NOMO-1 treated with DMSO at 0.1 percent for 48 hours (cell line): ENCODE measurements at regions not wholly inside any gene's neighbourhood (a gene's known extent, or its start where the extent isn't known, plus 50 kb on each side); places are given as distances from the start of the nearest gene placed in this dataset.

Source experiments
- DNase-seq: peaks from one replicate; lab custom pipeline; 2025; ENCODE audit not compliant: unreplicated experiment; lab: John Stamatoyannopoulos, UW

- no peak for DNase-seq
These were observed 251.4 kb downstream of the PRL start for GRCh38 chr6:22045261-22045912.

- no peak for DNase-seq
These were observed 247.8 kb downstream of the PRL start for GRCh38 chr6:22049002-22049401.

GRCh38 chr6:22053391-22053997 is 243.3 kb downstream of the PRL start:
- DNase-seq, result no peak

GRCh38 chr6:22056398-22056797 is 240.4 kb downstream of the PRL start:
- DNase-seq, result no peak

- DNase-seq, result no peak
These were observed 238.9 kb downstream of the PRL start for GRCh38 chr6:22057962-22058361.

- no peak for DNase-seq
These were observed 237.7 kb downstream of the PRL start for GRCh38 chr6:22059126-22059525.

GRCh38 chr6:22059946-22060345 is 236.9 kb downstream of the PRL start:
- no peak for DNase-seq

GRCh38 chr6:22062807-22063408 is 233.9 kb downstream of the PRL start:
- peak; percentile 80 for DNase-seq

- DNase-seq, result no peak
These were observed 232.3 kb downstream of the PRL start for GRCh38 chr6:22064558-22064957.

- DNase-seq, result no peak
These were observed 229.7 kb downstream of the PRL start for GRCh38 chr6:22067122-22067521.

- no peak for DNase-seq
These were observed 229.2 kb downstream of the PRL start for GRCh38 chr6:22067671-22068070.

GRCh38 chr6:22068561-22069305 is 228.1 kb downstream of the PRL start:
- no peak for DNase-seq

- no peak for DNase-seq
These were observed 227.5 kb downstream of the PRL start for GRCh38 chr6:22069306-22069800.

GRCh38 chr6:22071270-22072041 is 225.4 kb downstream of the PRL start:
- DNase-seq, result no peak

- peak; percentile 9 for DNase-seq
These were observed 223.9 kb downstream of the PRL start for GRCh38 chr6:22072949-22073348.

- peak; percentile 60 for DNase-seq
These were observed 223.2 kb downstream of the PRL start for GRCh38 chr6:22073516-22074198.

GRCh38 chr6:22078288-22078687 is 218.5 kb downstream of the PRL start:
- DNase-seq, result no peak

- no peak for DNase-seq
These were observed 217.9 kb downstream of the PRL start for GRCh38 chr6:22078802-22079545.

- DNase-seq, result no peak
These were observed 217.1 kb downstream of the PRL start for GRCh38 chr6:22079783-22080182.

- DNase-seq, result no peak
These were observed 215.1 kb downstream of the PRL start for GRCh38 chr6:22081709-22082108.
